ENCODE measurements at regions not wholly inside any gene's neighbourhood (a gene's known extent, or its start where the extent isn't known, plus 50 kb on each side); places are given as distances from the start of the nearest gene placed in this dataset.
"Not testable (repeated sequence)": the region's sequence is repeated elsewhere in the genome, so short reads cannot be mapped to it uniquely, and the experiment has no call there.

DNA sequence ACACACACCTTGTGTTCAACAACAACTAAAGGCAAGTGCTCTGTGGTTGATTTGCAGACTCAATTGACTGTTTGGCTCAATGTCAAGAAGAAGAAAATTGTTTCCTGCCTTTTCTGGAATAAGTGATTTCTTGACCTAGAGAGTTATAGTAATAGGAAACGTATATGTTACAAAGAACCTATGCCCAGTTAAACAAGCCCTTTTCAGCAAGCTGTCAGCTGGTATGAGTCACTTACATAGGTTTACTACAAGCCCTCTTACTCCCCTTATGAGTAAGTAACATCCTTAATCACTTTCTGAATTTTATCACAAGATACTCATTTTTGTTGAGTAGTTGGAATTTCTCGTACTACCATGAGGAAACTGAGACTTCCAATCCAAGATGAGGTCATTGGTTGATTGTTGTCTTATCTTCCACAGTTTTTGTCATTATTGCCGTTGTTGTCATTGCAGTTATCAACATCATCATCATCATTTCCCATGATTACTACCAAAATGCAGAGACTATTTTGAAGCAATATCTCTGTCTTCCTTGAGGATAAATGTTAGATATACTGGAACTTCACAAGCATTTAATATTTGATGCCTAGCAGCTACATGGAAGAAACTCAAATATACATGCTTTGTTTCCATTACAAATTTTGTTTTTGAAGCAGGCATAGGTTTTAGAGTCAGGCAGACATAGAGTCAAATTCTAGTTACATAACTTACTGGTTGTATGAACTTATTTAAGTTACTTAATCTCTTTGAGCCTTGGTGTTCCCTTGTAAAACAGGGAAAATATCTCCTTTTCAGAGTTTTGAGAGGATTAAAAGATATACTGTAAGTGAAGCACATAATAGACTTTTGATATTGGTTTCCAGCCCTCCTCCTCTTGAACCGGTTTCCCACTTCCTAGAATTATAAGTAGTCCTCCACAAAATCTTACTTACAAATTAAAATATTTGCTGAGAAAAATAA lies 106.0 kb downstream of the RAP2A start:
- DNase-seq (no peak), ATAC-seq (ENCODE audit: low read depth) (no peak)
- Mint-ChIP-seq H3K4me1 (no peaks in the 10 kb centered on the region), H3K36me3 (ENCODE audit: low read depth) (no peaks in the 10 kb centered on the region), H3K4me3 (no peak overlapping the region), H3K27me3 (peaks cover 6% of the 10 kb centered on the region), H3K27ac (no peak overlapping the region), H3K9me3 (no peaks in the 10 kb centered on the region)
- intact Hi-C loops (cut with micrococcal nuclease): loop anchor here (10.0 kb wide), 1 partner anchor 105 kb away; the partner anchor contains the start of gene RAP2A
- TF ChIP-seq, protein P1, sequence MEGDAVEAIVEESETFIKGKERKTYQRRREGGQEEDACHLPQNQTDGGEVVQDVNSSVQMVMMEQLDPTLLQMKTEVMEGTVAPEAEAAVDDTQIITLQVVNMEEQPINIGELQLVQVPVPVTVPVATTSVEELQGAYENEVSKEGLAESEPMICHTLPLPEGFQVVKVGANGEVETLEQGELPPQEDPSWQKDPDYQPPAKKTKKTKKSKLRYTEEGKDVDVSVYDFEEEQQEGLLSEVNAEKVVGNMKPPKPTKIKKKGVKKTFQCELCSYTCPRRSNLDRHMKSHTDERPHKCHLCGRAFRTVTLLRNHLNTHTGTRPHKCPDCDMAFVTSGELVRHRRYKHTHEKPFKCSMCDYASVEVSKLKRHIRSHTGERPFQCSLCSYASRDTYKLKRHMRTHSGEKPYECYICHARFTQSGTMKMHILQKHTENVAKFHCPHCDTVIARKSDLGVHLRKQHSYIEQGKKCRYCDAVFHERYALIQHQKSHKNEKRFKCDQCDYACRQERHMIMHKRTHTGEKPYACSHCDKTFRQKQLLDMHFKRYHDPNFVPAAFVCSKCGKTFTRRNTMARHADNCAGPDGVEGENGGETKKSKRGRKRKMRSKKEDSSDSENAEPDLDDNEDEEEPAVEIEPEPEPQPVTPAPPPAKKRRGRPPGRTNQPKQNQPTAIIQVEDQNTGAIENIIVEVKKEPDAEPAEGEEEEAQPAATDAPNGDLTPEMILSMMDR (IDR thresholded peaks at IDR 0.05): no peak
- ChIA-PET POLR2A (no interaction called here), CTCF (no interaction called here)

DNA sequence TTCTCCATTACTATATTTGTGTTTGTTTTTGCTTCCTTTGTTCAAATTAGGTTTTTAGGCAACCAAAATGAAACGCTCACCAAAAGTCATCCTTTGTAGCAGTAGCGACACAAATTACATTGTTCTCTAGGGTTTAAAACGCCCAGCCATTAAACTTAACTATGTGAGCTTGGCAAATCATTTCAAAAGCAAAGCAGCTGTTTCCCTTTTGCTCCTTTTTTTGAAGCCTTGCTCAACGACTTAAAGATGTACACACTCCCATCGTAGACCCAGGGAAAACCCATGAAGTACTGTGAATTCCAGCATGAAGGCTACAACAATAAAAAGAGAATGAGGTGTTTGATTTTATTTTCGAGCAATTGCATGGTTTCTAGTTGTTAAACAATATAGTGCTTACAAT lies 106.7 kb downstream of the RAP2A start:
- TF ChIP-seq, protein P1 (IDR thresholded peaks at IDR 0.05): no peak
- no peak overlapping the region for H3K4me3 Mint-ChIP-seq
- DNase-seq: no peak
- H3K4me1 Mint-ChIP-seq: no peaks in the 10 kb centered on the region
- no peak for ATAC-seq (ENCODE audit: low read depth)
- POLR2A ChIA-PET: no interaction called here
- no peaks in the 10 kb centered on the region for H3K36me3 Mint-ChIP-seq (ENCODE audit: low read depth)
- H3K9me3 Mint-ChIP-seq: no peaks in the 10 kb centered on the region
- CTCF ChIA-PET: no interaction called here
- no peak overlapping the region for H3K27ac Mint-ChIP-seq
- intact Hi-C loops (cut with micrococcal nuclease): loop anchor here (10.0 kb wide), 1 partner anchor 106 kb away; the partner anchor contains the start of gene RAP2A
- H3K27me3 Mint-ChIP-seq: peaks cover 6% of the 10 kb centered on the region

DNA sequence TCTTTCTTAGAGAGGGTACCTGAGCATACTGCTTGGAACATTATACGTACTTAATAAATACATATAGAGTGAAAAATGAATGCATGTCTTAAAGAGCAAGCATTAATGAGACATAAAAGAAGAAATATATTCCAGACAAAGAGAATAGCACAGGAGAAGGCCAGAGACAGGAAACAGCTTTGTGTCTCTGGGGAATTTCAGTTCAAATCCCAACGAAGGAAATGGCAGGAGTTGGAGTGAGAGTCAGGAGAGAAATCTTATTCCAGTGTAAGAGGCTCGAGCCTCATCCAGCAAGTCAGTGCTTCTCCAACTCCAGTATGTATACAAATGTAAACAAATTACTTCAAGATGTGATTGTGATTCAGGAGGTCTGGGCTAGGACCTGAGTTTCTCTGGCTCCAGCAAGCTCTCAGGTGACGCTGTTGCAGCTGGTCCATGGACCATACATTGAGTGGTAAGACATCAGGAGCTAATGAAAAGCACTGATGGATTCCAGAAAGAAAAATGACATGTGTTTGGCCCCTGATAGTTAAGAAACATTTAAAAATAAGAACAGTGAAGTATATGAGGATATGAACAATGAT lies 108.2 kb downstream of the RAP2A start:
- no peak overlapping the region for H3K4me3 Mint-ChIP-seq
- intact Hi-C loops (cut with micrococcal nuclease): loop anchor here (10.0 kb wide), 1 partner anchor 107 kb away; the partner anchor contains the start of gene RAP2A

DNA sequence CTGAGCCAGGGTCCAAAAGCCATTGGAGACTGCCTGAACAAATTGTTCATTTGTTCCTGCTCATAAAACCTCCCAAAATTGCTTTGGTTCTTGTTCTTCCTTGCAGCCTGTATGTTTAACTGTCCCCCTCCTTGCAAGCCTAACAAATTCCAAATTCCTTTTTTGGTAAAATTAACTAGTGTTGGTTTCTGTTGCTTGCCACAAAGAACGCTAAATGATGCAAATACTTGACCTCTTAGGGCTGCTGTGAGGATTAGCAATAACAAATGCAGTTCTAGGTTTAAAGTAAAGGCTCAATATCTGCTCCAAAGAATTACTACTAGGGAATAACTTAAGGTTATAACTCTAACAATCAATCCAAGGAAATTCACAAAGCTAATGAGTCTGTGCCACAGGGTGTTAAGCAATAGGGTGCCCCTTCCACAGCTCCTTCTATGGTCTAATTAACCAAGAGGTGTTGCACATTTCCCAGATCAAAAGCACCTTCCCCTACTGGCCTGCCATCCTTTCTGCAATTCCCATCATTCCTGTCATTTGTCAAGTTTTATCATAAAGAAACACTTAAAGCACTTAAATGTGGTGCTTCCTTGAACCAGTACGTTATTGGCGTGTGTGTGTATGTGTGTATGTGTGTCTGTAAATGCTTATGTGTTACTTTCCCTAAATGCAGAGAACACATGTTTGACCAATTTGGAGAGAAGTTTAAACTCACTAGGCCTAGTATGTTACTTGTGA lies 110.2 kb downstream of the RAP2A start:
- Mint-ChIP-seq H3K4me1 (peaks cover 1% of the 10 kb centered on the region), H3K27ac (no peak overlapping the region), H3K36me3 (ENCODE audit: low read depth) (no peaks in the 10 kb centered on the region), H3K27me3 (peaks cover 6% of the 10 kb centered on the region), H3K4me3 (no peak overlapping the region), H3K9me3 (no peaks in the 10 kb centered on the region)
- TF ChIP-seq, protein P1 (IDR thresholded peaks at IDR 0.05): no peak
- ChIA-PET CTCF (no interaction called here), POLR2A (no interaction called here)
- ATAC-seq (ENCODE audit: low read depth) (no peak), DNase-seq (no peak)
- intact Hi-C loops (cut with micrococcal nuclease): loop anchor here (10.0 kb wide), 1 partner anchor 109 kb away; the partner anchor contains the start of gene RAP2A

More for the DNA sequence above, 108.2 kb downstream of the RAP2A start:
- no peak for DNase-seq
- Mint-ChIP-seq H3K36me3 (ENCODE audit: low read depth) (no peaks in the 10 kb centered on the region), H3K27me3 (peaks cover 6% of the 10 kb centered on the region), H3K9me3 (no peaks in the 10 kb centered on the region), H3K27ac (no peak overlapping the region), H3K4me1 (no peaks in the 10 kb centered on the region)
- ChIA-PET CTCF (no interaction called here), POLR2A (no interaction called here)
- no peak for ATAC-seq (ENCODE audit: low read depth)
- TF ChIP-seq, protein P1 (IDR thresholded peaks at IDR 0.05): no peak

DNA sequence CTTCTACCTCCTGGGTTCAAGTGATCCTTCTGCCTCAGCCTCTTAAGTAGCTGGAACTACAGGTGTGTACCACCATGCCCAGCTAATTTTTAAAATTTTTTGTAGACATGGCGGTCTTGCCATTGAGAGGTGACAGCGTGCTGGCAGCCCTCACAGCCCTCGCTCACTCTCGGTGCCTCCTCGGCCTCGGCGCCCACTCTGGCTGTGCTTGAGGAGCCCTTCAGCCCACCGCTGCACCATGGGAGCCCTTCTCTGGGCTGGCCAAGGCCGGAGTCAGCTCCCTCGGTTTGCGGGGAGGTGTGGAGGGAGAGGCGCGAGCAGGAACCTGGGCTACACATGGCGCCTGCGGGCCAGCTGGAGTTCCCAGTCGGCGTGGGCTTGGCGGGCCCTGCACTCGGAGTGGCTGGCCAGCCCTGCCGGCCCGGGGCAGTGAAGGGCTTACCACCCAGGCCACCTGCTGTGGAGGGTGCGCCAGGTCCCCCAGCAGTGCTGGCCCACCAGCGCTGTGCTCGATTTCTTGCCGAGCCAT lies 111.1 kb downstream of the RAP2A start:
- intact Hi-C loops (cut with micrococcal nuclease): loop anchor here (10.0 kb wide), 1 partner anchor 110 kb away; the partner anchor contains the start of gene RAP2A
- H3K9me3 Mint-ChIP-seq, POLR2A ChIA-PET: not testable (repeated sequence)

More for the DNA sequence above, 111.1 kb downstream of the RAP2A start:
- H3K27ac Mint-ChIP-seq; H3K4me3 Mint-ChIP-seq; CTCF ChIA-PET; ATAC-seq (ENCODE audit: low read depth); H3K4me1 Mint-ChIP-seq; H3K27me3 Mint-ChIP-seq; H3K36me3 Mint-ChIP-seq (ENCODE audit: low read depth); DNase-seq: not testable (repeated sequence)

Measured in activated B cell treated with CpG ODN at 0.5 μM for 24 hours (primary cell).